Fibroblast of skin of abdomen (primary cell): ENCODE measurements at regions not wholly inside any gene's neighbourhood (a gene's known extent, or its start where the extent isn't known, plus 50 kb on each side); places are given as distances from the start of the nearest gene placed in this dataset.

Experiments
- DNase-seq: peaks from one replicate; pipeline ENCODE4 v3.0.0-alpha.2; 2013

DNA sequence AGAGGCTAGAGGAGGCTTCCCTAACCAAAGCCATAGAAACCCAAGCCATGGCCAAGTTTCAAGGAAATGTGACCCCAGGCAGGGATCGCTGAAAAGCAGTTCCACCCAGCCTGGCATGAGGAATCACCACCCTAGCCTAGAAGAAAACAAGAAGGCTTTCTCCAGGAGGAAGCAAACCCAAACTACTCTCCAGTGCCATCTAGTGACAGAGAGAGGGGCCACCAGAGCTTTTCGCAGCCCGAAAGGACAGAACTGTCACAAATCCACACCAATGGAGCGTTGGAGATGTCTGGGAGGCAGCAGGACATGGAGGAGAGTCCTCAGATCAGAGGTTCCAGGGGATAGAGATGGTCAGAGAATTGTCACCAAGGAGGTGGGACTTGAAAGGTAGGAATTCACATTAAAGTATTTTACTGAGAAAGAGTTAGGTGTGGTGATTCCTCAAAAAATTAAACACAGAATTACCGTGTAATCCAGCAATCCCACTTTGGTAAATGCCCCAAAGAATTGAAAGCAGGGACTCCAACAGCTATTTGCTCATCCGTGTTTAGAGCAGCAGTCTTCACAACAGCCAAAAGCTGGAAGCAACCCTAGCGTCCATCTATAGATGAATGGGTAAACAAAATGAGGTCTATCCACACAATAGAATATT, 67.3 kb upstream of the NUP50 start:
- DNase-seq: peak; percentile 46

DNA sequence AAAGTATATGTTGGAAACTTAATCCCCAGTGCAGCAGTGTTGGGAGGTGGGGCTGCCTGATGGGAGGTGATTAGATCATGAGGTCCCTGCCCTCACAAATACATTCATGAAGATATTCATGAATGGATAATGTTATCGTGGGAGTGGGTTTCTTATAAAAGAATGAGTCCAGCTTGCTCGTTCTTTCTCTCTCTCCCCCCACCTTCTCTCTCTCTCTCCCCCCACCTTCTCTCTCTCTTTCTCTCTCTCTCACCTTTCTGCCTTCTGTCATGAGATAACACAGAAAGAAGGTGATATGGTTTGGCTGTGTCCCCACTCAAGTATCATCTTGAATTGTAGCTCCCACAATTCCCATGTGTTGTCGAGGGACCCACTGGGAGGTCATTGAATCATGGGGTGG, 66.7 kb upstream of the NUP50 start:
- no peak for DNase-seq

DNA sequence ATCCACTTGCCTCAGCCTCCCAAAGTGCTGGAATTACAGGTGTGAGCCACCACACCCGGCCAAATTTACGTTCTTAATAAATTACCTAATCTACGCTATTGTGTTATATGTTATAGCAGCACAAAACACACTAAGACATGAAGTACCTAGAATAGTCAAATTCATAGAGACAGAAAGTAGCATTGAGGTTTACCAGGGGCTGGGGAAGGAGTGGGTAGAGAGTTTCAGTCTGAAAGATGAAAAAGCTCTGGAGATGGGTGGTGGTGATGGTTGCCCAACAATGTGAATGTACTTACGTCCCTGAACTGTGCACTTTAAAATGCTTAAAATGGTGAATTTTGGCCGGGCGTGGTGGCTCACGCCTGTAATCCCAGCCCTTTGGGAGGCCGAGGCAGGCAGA, 65.7 kb upstream of the NUP50 start:
- DNase-seq: no peak

DNA sequence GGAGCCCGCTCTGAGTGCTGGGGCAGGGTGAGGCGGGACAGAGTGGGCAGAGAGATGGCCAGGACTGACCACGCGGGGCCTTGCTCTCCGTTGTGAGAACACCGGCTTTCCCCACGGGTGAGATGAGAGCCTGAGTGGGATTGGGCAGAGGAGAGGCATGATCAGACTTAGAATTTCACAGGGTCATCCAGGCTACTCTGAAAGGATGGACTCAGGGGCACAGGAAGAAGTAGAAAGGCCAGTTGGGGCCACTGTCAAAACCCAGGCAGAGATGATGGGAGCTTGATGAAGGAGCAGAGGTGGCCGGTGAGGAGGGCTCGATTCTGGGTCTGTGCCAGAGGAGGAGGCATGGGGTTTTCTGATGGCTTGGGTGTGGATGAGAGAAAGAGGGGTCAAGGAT, 63.8 kb upstream of the NUP50 start:
- no peak for DNase-seq

DNA sequence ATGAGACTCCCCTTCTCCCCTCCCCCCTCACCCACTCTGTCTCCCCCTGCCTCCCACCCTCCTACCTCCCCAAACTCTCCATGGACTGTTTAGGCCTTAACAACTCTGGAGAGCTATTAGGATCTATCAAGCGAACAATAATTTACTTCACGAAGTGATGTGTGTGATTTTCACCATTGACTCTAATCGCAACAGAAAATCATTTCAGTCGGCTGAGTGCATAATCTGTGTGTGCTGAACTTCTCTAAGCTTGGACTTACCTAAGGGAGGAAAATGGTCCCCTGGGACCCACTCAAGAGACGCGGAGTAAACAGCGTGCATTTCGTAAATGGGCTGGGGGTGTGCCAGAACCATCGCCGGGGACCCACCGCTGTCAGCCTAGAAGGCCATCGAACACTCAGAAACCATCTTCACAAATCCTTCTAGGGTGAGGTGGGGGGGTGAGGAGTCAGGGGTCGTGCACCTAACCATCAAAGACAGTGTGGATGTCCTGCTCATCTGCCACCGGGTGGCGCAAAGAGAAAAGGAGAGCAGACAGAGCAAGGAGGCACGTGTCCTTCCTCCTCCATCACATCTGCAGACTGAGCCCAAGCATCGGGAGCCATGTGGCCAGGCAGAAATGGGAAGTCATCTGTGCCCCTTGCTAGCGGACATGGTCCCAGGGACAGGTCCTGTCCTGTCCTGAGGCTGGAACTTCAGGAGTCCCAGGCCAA, 62.1 kb upstream of the NUP50 start:
- DNase-seq: peak; percentile 56

DNA sequence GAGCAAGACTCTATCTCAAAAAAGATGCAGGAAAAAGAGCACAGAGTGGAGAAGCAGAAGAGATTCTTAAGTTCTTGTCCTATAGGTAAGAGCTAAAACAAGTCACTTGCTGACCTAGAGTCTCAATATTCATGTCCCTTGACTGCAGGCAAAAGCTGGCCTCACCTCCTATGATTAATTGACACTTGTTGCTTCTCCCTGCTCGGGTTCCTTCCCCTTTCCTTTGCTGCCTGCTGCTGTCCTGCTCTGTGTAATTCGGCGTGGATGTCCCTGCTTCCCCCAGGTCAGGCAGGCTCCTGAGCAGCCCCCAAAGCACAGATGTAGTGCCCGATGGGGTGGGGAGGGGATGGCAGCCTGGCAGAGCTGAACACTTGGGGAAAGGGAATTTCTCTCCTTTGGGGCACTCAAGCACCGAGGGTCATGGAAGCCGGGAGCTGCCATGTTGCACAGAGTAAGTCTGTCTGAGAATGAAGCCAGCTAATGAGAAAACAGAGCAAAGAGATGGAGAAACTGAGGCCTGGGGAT, 60.8 kb upstream of the NUP50 start:
- no peak for DNase-seq

DNA sequence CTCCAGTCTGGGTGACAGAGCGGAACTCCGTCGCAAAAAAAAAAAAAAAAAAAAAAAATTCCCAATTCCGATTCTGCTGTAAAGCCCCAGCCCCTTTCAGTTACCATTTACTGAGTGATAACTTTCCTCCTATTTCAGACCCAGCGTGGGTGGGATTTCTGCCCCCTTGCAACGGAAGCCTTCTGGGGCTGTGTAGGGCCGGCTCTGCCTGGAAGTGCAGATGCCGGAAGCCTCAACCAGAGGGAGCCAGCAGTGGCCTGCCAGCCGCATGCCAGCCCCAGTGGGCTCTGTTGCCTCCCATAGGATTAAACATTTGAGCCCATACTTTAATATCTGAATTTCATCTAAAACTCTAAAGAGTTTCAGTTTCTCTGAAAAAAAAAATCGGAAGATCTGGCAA, 60.0 kb upstream of the NUP50 start:
- no peak for DNase-seq

DNA sequence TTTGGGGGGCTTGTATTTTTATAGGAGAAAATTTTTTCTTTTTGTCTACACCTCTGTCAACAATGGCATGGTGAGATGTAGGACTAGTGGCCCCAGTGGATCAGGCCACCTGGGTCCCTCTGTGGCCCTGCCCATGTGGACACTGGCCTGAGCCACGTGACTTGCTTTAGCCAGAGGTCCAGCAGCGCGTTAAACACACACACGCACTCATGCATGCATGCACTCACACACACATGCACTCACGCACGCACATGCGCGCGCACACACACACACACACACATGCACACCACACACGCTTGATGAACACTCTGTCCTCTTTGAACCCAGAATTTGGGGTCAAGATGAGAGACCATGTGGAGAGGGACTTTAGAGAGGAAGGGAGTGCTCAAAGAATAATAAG, 59.4 kb upstream of the NUP50 start:
- DNase-seq: no peak

DNA sequence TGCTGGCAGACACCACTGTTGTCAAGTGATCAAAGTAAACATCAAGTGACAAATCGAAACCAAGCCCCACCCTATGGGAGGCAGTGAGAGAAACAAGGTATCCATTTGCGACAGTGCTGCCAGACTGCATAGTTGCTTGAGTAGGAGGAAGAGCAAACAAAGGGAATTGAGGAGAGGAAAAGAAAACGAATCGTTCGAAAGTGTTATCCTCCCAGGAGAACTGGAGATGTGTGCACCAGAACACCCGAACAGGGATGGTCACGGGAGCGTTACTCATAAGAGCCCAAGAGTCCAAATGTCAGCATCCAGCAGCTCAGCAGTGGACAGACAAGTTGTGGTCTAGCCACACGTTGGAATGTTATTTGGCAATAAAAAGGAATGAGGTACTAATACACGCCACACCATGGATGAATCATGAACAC, 58.4 kb upstream of the NUP50 start:
- peak; percentile 85 for DNase-seq

DNA sequence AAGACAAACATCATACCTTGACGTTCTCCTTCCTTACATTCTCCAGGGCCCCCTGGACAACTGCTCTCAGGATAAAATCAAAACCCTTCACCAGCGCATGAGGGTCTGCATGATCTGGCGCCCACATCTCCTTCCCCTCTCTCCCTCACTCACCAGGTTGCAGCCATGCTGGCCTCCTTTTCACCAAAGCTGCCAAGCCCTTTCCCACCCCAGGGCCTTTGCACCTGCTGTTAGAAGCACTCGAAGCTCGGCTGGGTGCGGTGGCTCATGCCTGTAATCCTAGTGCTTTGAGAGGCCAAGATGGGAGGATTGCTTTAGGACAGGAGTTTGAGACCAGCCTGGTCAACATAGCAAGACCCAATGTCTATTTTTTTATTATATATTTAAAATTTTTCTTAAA, 56.1 kb upstream of the NUP50 start:
- DNase-seq: no peak

DNA sequence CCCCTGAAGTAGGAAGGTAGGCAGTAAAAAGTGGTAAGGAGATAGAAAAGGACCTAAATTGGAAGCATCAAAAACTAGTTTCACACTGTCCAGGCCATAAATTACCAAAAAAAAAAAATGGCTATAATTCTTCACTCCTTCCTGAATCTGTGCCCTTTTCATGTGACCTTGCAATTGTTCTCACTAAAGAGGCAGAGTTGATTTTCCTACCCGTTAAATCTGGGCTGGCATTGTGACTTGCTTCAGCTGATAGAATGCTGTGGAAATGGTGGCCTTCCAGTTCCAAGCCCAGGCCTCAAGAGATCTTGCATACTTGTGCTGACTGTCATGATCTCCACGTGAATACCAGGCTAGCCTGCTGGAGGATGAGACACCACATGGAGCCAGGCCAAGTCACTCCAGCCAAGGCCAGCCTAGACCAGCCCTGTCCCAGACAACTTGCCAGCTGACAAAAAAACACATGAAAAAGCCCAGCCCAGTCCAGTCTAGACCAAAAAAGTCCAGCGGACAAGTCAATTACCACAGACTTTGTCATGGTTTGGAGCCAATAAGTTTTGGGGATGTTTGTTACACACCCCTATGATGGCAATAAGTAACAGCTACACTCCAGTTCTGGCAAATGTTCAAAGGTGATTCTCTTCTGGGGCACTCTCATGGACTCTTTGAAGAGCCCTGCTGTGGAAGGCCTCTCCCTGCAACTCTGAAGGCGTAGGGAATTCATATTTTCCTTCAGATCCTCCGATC, 51.4 kb upstream of the NUP50 start:
- DNase-seq: peak; percentile 28
